Bronchial epithelial cell (primary cell): ENCODE measurements at regions not wholly inside any gene's neighbourhood (a gene's known extent, or its start where the extent isn't known, plus 50 kb on each side); places are given as distances from the start of the nearest gene placed in this dataset.

ENCODE experiments used
- DNase-seq: peaks from one replicate; pipeline ENCODE4 v3.0.0-alpha.2; 2010; ENCODE audit warnings: low read depth
- FAIRE-seq: peaks from 2 replicates; lab custom pipeline; 2011; peaks lifted over from hg19 to GRCh38; lab: Jason Lieb, UNC
- H3K27me3 ChIP-seq: 2 replicates; pipeline ENCODE4 v1.5.1; 2011; ENCODE audit warnings: low read length; ENCODE audit not compliant: control insufficient read depth, insufficient read depth
- H3K36me3 ChIP-seq: 2 replicates; pipeline ENCODE4 v1.5.1; 2011; ENCODE audit warnings: low read length; ENCODE audit not compliant: control insufficient read depth, insufficient read depth
- H3K4me3 ChIP-seq: 2 replicates; pipeline ENCODE4 v1.5.1; 2011; ENCODE audit warnings: mild to moderate bottlenecking, low read depth, low read length, control low read depth
- TF ChIP-seq, protein P1 (sequence below): IDR thresholded peaks from 2 replicates; pipeline ENCODE4 v1.5.1; 2011; ENCODE audit warnings: mild to moderate bottlenecking, moderate library complexity, low read length, control low read depth, inconsistent platforms; ENCODE audit not compliant: insufficient read depth, severe bottlenecking

GRCh38 chr9:117784996-117785395 is 80.8 kb downstream of the TLR4 start:
- TF ChIP-seq, protein P1, sequence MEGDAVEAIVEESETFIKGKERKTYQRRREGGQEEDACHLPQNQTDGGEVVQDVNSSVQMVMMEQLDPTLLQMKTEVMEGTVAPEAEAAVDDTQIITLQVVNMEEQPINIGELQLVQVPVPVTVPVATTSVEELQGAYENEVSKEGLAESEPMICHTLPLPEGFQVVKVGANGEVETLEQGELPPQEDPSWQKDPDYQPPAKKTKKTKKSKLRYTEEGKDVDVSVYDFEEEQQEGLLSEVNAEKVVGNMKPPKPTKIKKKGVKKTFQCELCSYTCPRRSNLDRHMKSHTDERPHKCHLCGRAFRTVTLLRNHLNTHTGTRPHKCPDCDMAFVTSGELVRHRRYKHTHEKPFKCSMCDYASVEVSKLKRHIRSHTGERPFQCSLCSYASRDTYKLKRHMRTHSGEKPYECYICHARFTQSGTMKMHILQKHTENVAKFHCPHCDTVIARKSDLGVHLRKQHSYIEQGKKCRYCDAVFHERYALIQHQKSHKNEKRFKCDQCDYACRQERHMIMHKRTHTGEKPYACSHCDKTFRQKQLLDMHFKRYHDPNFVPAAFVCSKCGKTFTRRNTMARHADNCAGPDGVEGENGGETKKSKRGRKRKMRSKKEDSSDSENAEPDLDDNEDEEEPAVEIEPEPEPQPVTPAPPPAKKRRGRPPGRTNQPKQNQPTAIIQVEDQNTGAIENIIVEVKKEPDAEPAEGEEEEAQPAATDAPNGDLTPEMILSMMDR: no peak
- Histone ChIP-seq H3K27me3 (no peaks in the 10 kb centered on the region), H3K36me3 (no peaks in the 10 kb centered on the region), H3K4me3 (no peak overlapping the region)
- FAIRE-seq: no peak
- DNase-seq: no peak

GRCh38 chr9:117787746-117788145 is 83.5 kb downstream of the TLR4 start:
- Histone ChIP-seq H3K27me3 (no peaks in the 10 kb centered on the region), H3K4me3 (no peak overlapping the region), H3K36me3 (no peaks in the 10 kb centered on the region)
- TF ChIP-seq, protein P1: no peak
- DNase-seq (no peak), FAIRE-seq (no peak)

GRCh38 chr9:117795271-117795670 is 91.1 kb downstream of the TLR4 start:
- H3K27me3 ChIP-seq: no peaks in the 10 kb centered on the region
- H3K36me3 ChIP-seq: no peaks in the 10 kb centered on the region
- no peak for DNase-seq
- H3K4me3 ChIP-seq: no peak overlapping the region
- no peak for FAIRE-seq
- TF ChIP-seq, protein P1: no peak

GRCh38 chr9:117796681-117797080 is 92.5 kb downstream of the TLR4 start:
- no peaks in the 10 kb centered on the region for H3K27me3 ChIP-seq
- TF ChIP-seq, protein P1: no peak
- FAIRE-seq (no peak), DNase-seq (no peak)
- no peaks in the 10 kb centered on the region for H3K36me3 ChIP-seq
- no peak overlapping the region for H3K4me3 ChIP-seq

- no peaks in the 10 kb centered on the region for H3K27me3 ChIP-seq
- TF ChIP-seq, protein P1: no peak
- no peak overlapping the region for H3K4me3 ChIP-seq
- DNase-seq (no peak), FAIRE-seq (no peak)
- H3K36me3 ChIP-seq: no peaks in the 10 kb centered on the region
These were observed 96.2 kb downstream of the TLR4 start for GRCh38 chr9:117800389-117800788.

DNA sequence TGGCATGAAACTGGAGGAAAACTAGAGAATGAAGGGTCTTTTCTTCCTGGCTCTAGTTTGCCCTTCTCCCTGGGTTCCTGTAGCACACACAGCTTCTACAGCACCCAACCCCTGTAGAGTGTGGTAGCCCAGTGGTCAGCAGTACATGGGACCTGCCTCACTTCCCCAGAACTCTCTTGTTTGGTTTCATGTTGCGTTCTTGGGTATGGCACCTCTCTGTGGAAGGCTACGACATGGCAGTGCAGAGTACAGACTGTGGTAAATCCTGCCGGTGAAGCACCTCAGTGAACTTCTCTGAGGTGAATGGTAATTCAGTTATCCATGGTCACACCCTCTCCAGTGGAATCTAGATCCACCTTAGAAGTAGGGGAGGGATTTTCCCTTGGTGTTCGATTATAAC is 105.5 kb downstream of the TLR4 start:
- TF ChIP-seq, protein P1: no peak
- Histone ChIP-seq H3K36me3 (no peaks in the 10 kb centered on the region), H3K27me3 (no peaks in the 10 kb centered on the region), H3K4me3 (no peak overlapping the region)
- FAIRE-seq (no peak), DNase-seq (no peak)
